ENCODE measurements at regions not wholly inside any gene's neighbourhood (a gene's known extent, or its start where the extent isn't known, plus 50 kb on each side); places are given as distances from the start of the nearest gene placed in this dataset.

GRCh38 chr4:155426953-155427352, 50.2 kb upstream of the MAP9 start:
- no peaks in the 10 kb centered on the region for H3K4me1 ChIP-seq (ENCODE audit: insufficient read depth)
- Mint-ChIP-seq H3K4me3 (no peak overlapping the region), H3K27ac (no peak overlapping the region), H3K4me1 (no peaks in the 10 kb centered on the region), H3K36me3 (ENCODE audit: low read depth) (peaks cover 11% of the 10 kb centered on the region; the same call in 2 of the 3 replicates), H3K27me3 (ENCODE audit: insufficient read depth, low read depth, poor library complexity) (peaks cover 83% of the 10 kb centered on the region), H3K9me3 (peaks cover 46% of the 10 kb centered on the region; the same call in 2 of the 3 replicates)
- no peaks in the 10 kb centered on the region for H3F3A ChIP-seq (replicated peaks; ENCODE audit: low read depth)
- H2AFZ ChIP-seq, result no peak overlapping the region
- no peak overlapping the region for H3K27ac ChIP-seq (ENCODE audit: low read depth)
- no peaks in the 10 kb centered on the region for H3K79me2 ChIP-seq (replicated peaks; ENCODE audit: insufficient read depth)
- TF ChIP-seq NANOG (IDR thresholded peaks at IDR 0.05; ENCODE audit: borderline replicate concordance), result peak; percentile 94
- no peak for TF ChIP-seq ETS1 (IDR thresholded peaks at IDR 0.05)
- no peak for TF ChIP-seq CTCF (conservative IDR thresholded peaks at IDR 0.05; ENCODE audit: low read depth in 2 of 2)
- TF ChIP-seq EZH2 (IDR thresholded peaks at IDR 0.05; ENCODE audit: low read depth, unreplicated experiment), result no peak
- no peak for TF ChIP-seq ZNF114 (CRISPR knock-in tag; IDR thresholded peaks at IDR 0.05)
- no peak for TF ChIP-seq REST (IDR thresholded peaks at IDR 0.05; ENCODE audit: unreplicated experiment)
- no peak for TF ChIP-seq ZNF462 (CRISPR knock-in tag; IDR thresholded peaks at IDR 0.05)
- TF ChIP-seq CREB1 (CRISPR knock-in tag; IDR thresholded peaks at IDR 0.05; ENCODE audit: low read depth), result no peak
- no peak for TF ChIP-seq ZNF331 (CRISPR knock-in tag; IDR thresholded peaks at IDR 0.05; ENCODE audit: low read depth)
- 0 out of 2 replicates have a peak, but pooled peaks have one; percentile 33 for TF ChIP-seq POLR2AphosphoS5 (IDR thresholded peaks at IDR 0.05; ENCODE audit: low read depth)
- DNase-seq (ENCODE audit: low spot score) (peak; percentile 87), ATAC-seq (peak; percentile 94)
- no peaks in the 10 kb centered on the region for H3K9me2 ChIP-seq (ENCODE audit: insufficient read depth)
- peaks cover 8% of the 10 kb centered on the region for H3K36me3 ChIP-seq (ENCODE audit: insufficient read depth)
- H3K4me3 ChIP-seq, result no peak overlapping the region
- peaks cover 98% of the 10 kb centered on the region for H3K27me3 ChIP-seq (ENCODE audit: insufficient read depth)
- H3K4me2 ChIP-seq, result no peak overlapping the region
- H4K20me1 ChIP-seq (replicated peaks; ENCODE audit: insufficient read depth), result 0 out of 2 replicates have a peak, but pooled peaks cover 4% of the 10 kb centered on the region

All from GM23338 (cell line).